Neuronal stem cell (in vitro differentiated cells): ENCODE measurements at regions not wholly inside any gene's neighbourhood (a gene's known extent, or its start where the extent isn't known, plus 50 kb on each side); places are given as distances from the start of the nearest gene placed in this dataset.

Experiments
- DNase-seq: peaks from one replicate; pipeline ENCODE4 v3.0.0-alpha.2; 2013; ENCODE audit warnings: low spot score
- H2AFZ ChIP-seq: one replicate; pipeline ENCODE4 v1.6.1; 2013; ENCODE audit warnings: mild to moderate bottlenecking, low read length, inconsistent platforms
- H2AK5ac ChIP-seq: 2 replicates; pipeline ENCODE4 v1.6.1; 2013; ENCODE audit warnings: low read depth, mild to moderate bottlenecking, inconsistent platforms, low read length, moderate library complexity, mixed read lengths
- H2BK120ac ChIP-seq: 2 replicates; pipeline ENCODE4 v1.6.1; 2013; ENCODE audit warnings: low read depth, mild to moderate bottlenecking, inconsistent platforms, low read length, moderate library complexity, mixed read lengths
- H2BK12ac ChIP-seq: one replicate; pipeline ENCODE4 v1.6.1; 2013; ENCODE audit warnings: low read length, inconsistent platforms
- H2BK15ac ChIP-seq: 2 replicates; pipeline ENCODE4 v1.6.1; 2013; ENCODE audit warnings: mild to moderate bottlenecking, low read length, inconsistent platforms, mixed read lengths
- H2BK5ac ChIP-seq: one replicate; pipeline ENCODE4 v1.6.1; 2013; ENCODE audit warnings: inconsistent platforms, mild to moderate bottlenecking, low read length, moderate library complexity
- H3K14ac ChIP-seq: one replicate; pipeline ENCODE4 v1.6.1; 2013; ENCODE audit warnings: low read length, inconsistent platforms
- H3K18ac ChIP-seq: 2 replicates; pipeline ENCODE4 v1.6.1; 2013; ENCODE audit warnings: low read length, inconsistent platforms
- H3K23ac ChIP-seq: 2 replicates; pipeline ENCODE4 v1.6.1; 2013; ENCODE audit warnings: low read depth, mild to moderate bottlenecking, mixed read lengths, low read length, inconsistent platforms; ENCODE audit not compliant: poor library complexity
- H3K27ac ChIP-seq: replicated peaks from 3 replicates; pipeline ENCODE4 v1.5.1; 2013; ENCODE audit warnings: low read length, inconsistent platforms
- H3K27me3 ChIP-seq, 3 experiments: 2 replicates each; pipeline ENCODE4 v1.6.1; 2013; ENCODE audit warnings: low read length in 3 of 3, mild to moderate bottlenecking in 2 of 3, inconsistent platforms in 1 of 3, low read depth in 1 of 3, mixed read lengths in 1 of 3, moderate library complexity in 1 of 3; ENCODE audit not compliant: control insufficient read depth in 3 of 3, insufficient read depth in 3 of 3
- H3K36me3 ChIP-seq, 2 donors: replicated peaks in 1 of 2; 2 replicates each; pipeline ENCODE4 v1.6.1; 2013; ENCODE audit warnings: low read length in 2 of 2; ENCODE audit not compliant: control insufficient read depth in 2 of 2, insufficient read depth in 2 of 2
- H3K4ac ChIP-seq: 2 replicates; pipeline ENCODE4 v1.6.1; 2013; ENCODE audit warnings: inconsistent platforms, mild to moderate bottlenecking, low read length, moderate library complexity
- H3K4me1 ChIP-seq, 2 donors: 1 replicate in 1 of 2; 2 replicates in 1 of 2; pipeline ENCODE4 v1.6.1; 2013; ENCODE audit warnings: low read length in 2 of 2, low read depth in 1 of 2; ENCODE audit not compliant: control insufficient read depth in 2 of 2, insufficient read depth in 1 of 2
- H3K4me2 ChIP-seq: one replicate; pipeline ENCODE4 v1.6.1; 2013; ENCODE audit warnings: mild to moderate bottlenecking, low read length, inconsistent platforms; ENCODE audit not compliant: insufficient read depth, poor library complexity, severe bottlenecking
- H3K4me3 ChIP-seq, 2 donors: 2 replicates each; pipeline ENCODE4 v1.5.1; 2013; ENCODE audit warnings: low read length in 2 of 2, mild to moderate bottlenecking in 2 of 2, inconsistent platforms in 1 of 2, moderate library complexity in 1 of 2
- H3K79me1 ChIP-seq: one replicate; pipeline ENCODE4 v1.6.1; 2013; ENCODE audit warnings: low read depth, mild to moderate bottlenecking, inconsistent platforms, low read length, moderate library complexity
- H3K9ac ChIP-seq: one replicate; pipeline ENCODE4 v1.6.1; 2013; ENCODE audit warnings: mild to moderate bottlenecking, low read depth, low read length, inconsistent platforms; ENCODE audit not compliant: poor library complexity
- H3K9me3 ChIP-seq, 2 donors: replicated peaks in 1 of 2; 2 replicates each; pipeline versions ENCODE3 to v1.6.1; 2013; ENCODE audit warnings: low read length in 2 of 2, mild to moderate bottlenecking in 2 of 2, inconsistent platforms in 1 of 2, low read depth in 1 of 2, mixed read lengths in 1 of 2, moderate library complexity in 1 of 2; ENCODE audit not compliant: control insufficient read depth in 2 of 2, insufficient read depth in 1 of 2
- H4K8ac ChIP-seq: one replicate; pipeline ENCODE4 v1.6.1; 2013; ENCODE audit warnings: low read depth, mild to moderate bottlenecking, inconsistent platforms, low read length, moderate library complexity
- H4K91ac ChIP-seq: one replicate; pipeline ENCODE4 v1.6.1; 2013; ENCODE audit warnings: low read length, low read depth, mild to moderate bottlenecking, inconsistent platforms; ENCODE audit not compliant: poor library complexity
- WGBS, 2 donors: extraction: QIAGEN DNeasy Blood & Tissue Kit; methylation state at CpG; one replicate each; pipeline ENCODE4 v1.1.7; 2013; ENCODE audit warnings: missing lambda C conversion rate in 2 of 2, mixed read lengths in 1 of 2; ENCODE audit not compliant: insufficient read length in 2 of 2, insufficient replicate concordance in 1 of 2; ENCODE audit errors: extremely low coverage in 2 of 2; 5-methylcytosine and 5-hydroxymethylcytosine counted together

DNA sequence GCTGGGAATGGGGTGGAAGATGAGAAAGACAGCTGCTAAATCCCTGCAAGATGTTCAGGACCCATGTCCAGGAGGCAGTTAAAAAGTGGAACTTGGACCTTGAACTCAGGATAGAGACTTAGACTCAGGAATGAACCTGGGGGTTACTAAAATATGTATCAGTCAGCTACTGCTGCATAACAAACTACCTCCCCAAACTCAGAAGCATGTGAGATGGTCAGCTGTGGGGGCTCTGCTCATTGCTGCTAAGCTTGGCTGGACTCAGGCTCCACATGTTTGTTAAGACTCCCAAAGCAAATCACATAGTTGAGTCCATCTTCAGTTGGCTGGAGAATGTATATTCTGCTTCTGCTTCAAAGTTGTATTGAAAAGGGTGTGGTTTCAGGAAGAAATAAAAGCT lies 61.4 kb upstream of the COPS8 start:
- H3K14ac ChIP-seq = no peak overlapping the region
- H2AFZ ChIP-seq = no peak overlapping the region
- no peaks in the 10 kb centered on the region for H3K79me1 ChIP-seq
- no peak overlapping the region for H3K23ac ChIP-seq
- no peak overlapping the region for H2BK12ac ChIP-seq
- H2AK5ac ChIP-seq = no peak overlapping the region
- no peak for DNase-seq
- H3K9ac ChIP-seq = no peak overlapping the region
- peaks cover 3 to 20% of the 10 kb centered on the region in 2 donors for H3K9me3 ChIP-seq
- no peak overlapping the region for H2BK15ac ChIP-seq
- no peak overlapping the region for H4K91ac ChIP-seq
- no peak overlapping the region for H3K4ac ChIP-seq
- H3K4me2 ChIP-seq = no peak overlapping the region
- H3K36me3 ChIP-seq = no peaks in the 10 kb centered on the region
- no peak overlapping the region for H2BK120ac ChIP-seq
- no peak overlapping the region for H3K4me3 ChIP-seq
- H2BK5ac ChIP-seq = no peak overlapping the region
- no peak overlapping the region for H3K27ac ChIP-seq
- H3K27me3 ChIP-seq = no peaks in the 10 kb centered on the region
- H4K8ac ChIP-seq = no peak overlapping the region
- H3K18ac ChIP-seq = no peak overlapping the region
- H3K4me1 ChIP-seq = peaks cover 1 to 6% of the 10 kb centered on the region in 2 donors

DNA sequence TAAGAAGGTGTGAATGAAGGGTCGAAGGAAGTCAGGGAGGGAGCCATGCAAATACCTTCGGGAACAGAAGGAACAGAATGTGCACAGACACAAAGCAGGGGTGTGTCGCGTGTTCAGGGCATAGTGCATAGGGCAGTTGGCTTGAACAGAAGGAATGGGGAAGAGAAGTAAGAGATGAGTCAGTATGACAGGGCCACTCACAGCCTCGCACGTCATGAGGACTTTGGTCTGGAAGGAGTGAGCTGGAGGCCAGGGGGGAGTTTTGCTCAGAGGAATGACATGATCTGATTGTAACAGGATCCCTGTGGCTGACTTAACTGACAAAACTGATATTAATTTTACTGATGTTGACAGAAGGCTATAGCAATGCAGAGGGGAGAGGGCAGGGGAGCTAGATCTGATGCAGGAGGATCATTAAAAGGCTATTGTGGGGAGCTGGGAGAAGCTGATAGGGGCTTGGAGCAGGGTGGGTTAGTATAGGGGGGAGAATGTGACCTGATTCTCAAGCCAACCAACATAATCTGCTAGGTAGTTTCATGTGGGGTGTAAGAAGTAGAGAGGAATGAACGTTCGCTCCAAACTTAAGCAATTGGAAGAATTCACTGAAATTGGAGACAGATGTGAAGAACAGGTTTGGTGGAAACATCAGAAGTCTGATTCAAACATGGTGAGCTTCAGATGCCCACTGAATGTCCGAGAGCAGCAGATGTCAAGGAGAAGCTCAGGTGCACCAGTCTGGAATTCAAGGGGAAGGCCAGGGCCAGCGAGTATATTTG lies 60.4 kb upstream of the COPS8 start:
- Histone ChIP-seq H2BK120ac (no peak overlapping the region), H3K23ac (no peak overlapping the region), H3K4me2 (no peak overlapping the region), H3K9me3 (peaks cover 3 to 20% of the 10 kb centered on the region in 2 donors), H3K18ac (no peak overlapping the region), H2AFZ (no peak overlapping the region), H2BK5ac (no peak overlapping the region), H2BK15ac (no peak overlapping the region), H3K4ac (no peak overlapping the region), H4K91ac (peak overlapping the region; percentile 34), H3K79me1 (no peaks in the 10 kb centered on the region), H3K27me3 (no peaks in the 10 kb centered on the region), H3K27ac (no peak overlapping the region), H2AK5ac (no peak overlapping the region), H4K8ac (no peak overlapping the region), H3K4me1 (peaks cover 1 to 6% of the 10 kb centered on the region in 2 donors), H3K9ac (no peak overlapping the region), H3K14ac (no peak overlapping the region), H3K4me3 (peak overlapping the region in 1 of 2 donors; percentile 7), H3K36me3 (no peaks in the 10 kb centered on the region), H2BK12ac (peak overlapping the region; percentile 64)
- no peak for DNase-seq
- WGBS, 2 donors = no CpG with 5 or more reads among the region's 10 CpGs

DNA sequence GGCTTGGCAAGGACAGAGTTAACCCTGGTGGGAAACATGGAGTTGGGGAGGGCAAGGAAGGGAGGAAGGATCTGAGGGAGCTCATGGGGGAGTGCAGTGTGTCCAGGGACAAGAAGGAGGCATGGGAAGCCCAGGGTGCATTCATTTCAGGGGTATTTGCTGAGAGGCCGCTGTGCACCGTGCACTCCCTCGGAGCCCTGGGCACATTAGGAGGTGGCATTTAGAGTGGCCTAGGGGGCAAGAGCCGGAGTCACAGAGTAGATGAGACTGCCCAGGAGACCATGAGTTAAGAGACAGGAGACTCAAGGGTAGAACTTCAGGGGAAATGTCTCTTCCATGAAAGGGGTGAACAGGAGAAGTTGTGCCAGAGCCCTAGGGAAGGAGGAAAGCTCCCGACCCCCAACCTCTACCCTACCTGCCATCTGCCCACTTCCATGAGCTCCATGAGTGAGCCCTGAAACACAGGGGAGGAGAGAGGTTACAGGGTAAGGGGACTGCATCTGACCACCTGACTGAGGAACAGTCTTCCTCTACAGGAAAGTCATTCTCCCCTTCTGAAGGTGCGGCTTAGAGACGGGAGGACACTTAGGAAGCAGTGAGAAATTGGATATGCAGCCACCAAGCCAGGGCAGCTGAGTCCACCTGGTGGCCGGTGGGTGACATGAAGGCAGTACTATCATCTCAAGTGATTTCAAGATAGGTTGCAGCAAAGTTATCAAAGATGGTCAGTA lies 58.5 kb upstream of the COPS8 start:
- no peak overlapping the region for H3K4ac ChIP-seq
- no peak overlapping the region for H2BK5ac ChIP-seq
- peaks cover 6 to 21% of the 10 kb centered on the region in 2 donors for H3K9me3 ChIP-seq
- H3K4me3 ChIP-seq = no peak overlapping the region
- no CpG with 5 or more reads among the region's 8 CpGs for WGBS, 2 donors
- peaks cover 1 to 6% of the 10 kb centered on the region in 2 donors for H3K4me1 ChIP-seq
- peak overlapping the region; percentile 73 for H2AFZ ChIP-seq
- H4K91ac ChIP-seq = no peak overlapping the region
- peak overlapping the region; percentile 39 for H2AK5ac ChIP-seq
- H4K8ac ChIP-seq = no peak overlapping the region
- no peaks in the 10 kb centered on the region for H3K27me3 ChIP-seq
- peak overlapping the region; percentile 11 for H2BK15ac ChIP-seq
- H2BK12ac ChIP-seq = no peak overlapping the region
- no peak overlapping the region for H3K9ac ChIP-seq
- no peaks in the 10 kb centered on the region for H3K79me1 ChIP-seq
- H3K23ac ChIP-seq = no peak overlapping the region
- no peak overlapping the region for H3K14ac ChIP-seq
- H3K4me2 ChIP-seq = no peak overlapping the region
- H3K36me3 ChIP-seq = no peaks in the 10 kb centered on the region
- no peak overlapping the region for H2BK120ac ChIP-seq
- no peak overlapping the region for H3K18ac ChIP-seq
- peak; percentile 55 for DNase-seq
- H3K27ac ChIP-seq = no peak overlapping the region

DNA sequence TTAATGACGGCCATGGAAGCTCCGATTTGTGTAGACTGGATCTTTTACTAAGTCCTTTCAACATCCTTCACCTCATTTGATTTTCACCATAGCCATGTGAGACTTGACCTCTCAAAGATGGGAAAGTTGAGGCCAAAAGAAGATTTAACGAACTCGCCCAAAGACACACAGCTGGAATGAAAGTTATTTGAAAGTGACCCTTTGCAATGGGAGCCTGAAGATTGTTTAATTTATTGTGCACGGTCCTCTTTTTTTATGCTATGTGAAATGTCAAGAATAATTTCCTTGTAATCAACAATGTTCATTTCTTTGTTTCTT lies 58.0 kb upstream of the COPS8 start:
- H2BK15ac ChIP-seq = no peak overlapping the region
- no peak overlapping the region for H4K8ac ChIP-seq
- no peaks in the 10 kb centered on the region for H3K27me3 ChIP-seq
- no peak overlapping the region for H3K23ac ChIP-seq
- no peak overlapping the region for H3K9ac ChIP-seq
- no peak overlapping the region for H2AK5ac ChIP-seq
- WGBS, 2 donors = no CpG with 5 or more reads among the region's 5 CpGs
- no peak overlapping the region for H3K4ac ChIP-seq
- no peak overlapping the region for H3K18ac ChIP-seq
- H3K36me3 ChIP-seq = no peaks in the 10 kb centered on the region
- no peak overlapping the region for H3K4me3 ChIP-seq
- H4K91ac ChIP-seq = no peak overlapping the region
- no peak overlapping the region for H3K4me2 ChIP-seq
- no peak overlapping the region for H2BK5ac ChIP-seq
- peaks cover 8 to 22% of the 10 kb centered on the region in 2 donors for H3K9me3 ChIP-seq
- H2AFZ ChIP-seq = no peak overlapping the region
- H3K4me1 ChIP-seq = peaks cover 1 to 6% of the 10 kb centered on the region in 2 donors
- H2BK120ac ChIP-seq = no peak overlapping the region
- no peak overlapping the region for H3K14ac ChIP-seq
- no peak overlapping the region for H3K27ac ChIP-seq
- H2BK12ac ChIP-seq = no peak overlapping the region
- H3K79me1 ChIP-seq = no peaks in the 10 kb centered on the region
- DNase-seq = no peak
